Gastroesophageal sphincter (tissue), 4 donors: ENCODE measurements at regions not wholly inside any gene's neighbourhood (a gene's known extent, or its start where the extent isn't known, plus 50 kb on each side); places are given as distances from the start of the nearest gene placed in this dataset.

Experiments used
- ATAC-seq: fragments of 150-250 bp; one replicate; pipeline ENCODE4 v1.9.1; 2016; ENCODE audit warnings: mild to moderate bottlenecking, moderate library complexity
- H3K27ac ChIP-seq, 4 donors: fragments of 200-600 bp; sonication (generic) in 3 of 4; 1 replicate in 3 of 4; 2 replicates in 1 of 4; pipeline ENCODE4 v1.5.1; 2016 to 2019
- H3K27me3 ChIP-seq: fragments of 200-600 bp; sonication (generic); one replicate; pipeline ENCODE4 v1.5.1; 2019
- H3K36me3 ChIP-seq, 2 donors: fragments of 200-600 bp; sonication (generic); one replicate each; pipeline ENCODE4 v1.5.1; 2019; ENCODE audit warnings: control low read depth in 1 of 2
- H3K4me1 ChIP-seq, 3 donors: fragments of 200-600 bp; sonication (generic); 1 replicate in 2 of 3; 2 replicates in 1 of 3; pipeline ENCODE4 v1.5.1; 2016 to 2019; ENCODE audit warnings: control low read depth in 2 of 3
- H3K4me3 ChIP-seq, 2 donors: fragments of 200-600 bp; sonication (generic); one replicate each; pipeline ENCODE4 v1.5.1; 2019; ENCODE audit warnings: mild to moderate bottlenecking in 1 of 2, moderate library complexity in 1 of 2
- H3K9me3 ChIP-seq, 3 donors: fragments of 200-600 bp; sonication (generic); one replicate each; pipeline ENCODE4 v1.5.1; 2017 to 2019; ENCODE audit warnings: control low read depth in 2 of 3
- EP300 ChIP-seq: sonication (generic); formaldehyde crosslinking; IDR thresholded peaks from one replicate; pipeline ENCODE4 v1.6.1; 2017; ENCODE audit warnings: antibody characterized with exemption, mild to moderate bottlenecking
- POLR2A ChIP-seq, 2 donors: fragments of 450-650 bp; IDR thresholded peaks; one replicate each; pipeline ENCODE4 v1.6.1; 2017; ENCODE audit warnings: antibody characterized with exemption in 2 of 2, mild to moderate bottlenecking in 2 of 2, moderate library complexity in 1 of 2
- POLR2AphosphoS5 ChIP-seq: sonication (generic); formaldehyde crosslinking; IDR thresholded peaks from one replicate; pipeline ENCODE4 v1.6.1; 2017; ENCODE audit warnings: antibody characterized with exemption
- WGBS, 2 donors: methylation state at CpG; one replicate each; pipeline ENCODE4 v1.1.5; 2018; ENCODE audit warnings: low coverage in 1 of 2; 5-methylcytosine and 5-hydroxymethylcytosine counted together
- TF ChIP-seq, protein P1 (sequence below), 4 experiments: fragments of 200-600 bp in 2 of 4; fragments of 450-650 bp in 2 of 4; sonication (generic) in 1 of 4; IDR thresholded peaks; one replicate each; pipeline ENCODE4 v1.5.1; 2017 to 2019; ENCODE audit warnings: antibody characterized with exemption in 4 of 4, mild to moderate bottlenecking in 2 of 4, moderate library complexity in 2 of 4

- 51 to 83% methylated on average over 2 to 3 of the region's 3 CpGs for WGBS, 2 donors
- Histone ChIP-seq H3K9me3 (no peaks in the 10 kb centered on the region), H3K27ac (no peak overlapping the region), H3K4me1 (peaks cover 0 to 9% (median 0%) of the 10 kb centered on the region in 3 donors), H3K4me3 (no peak overlapping the region), H3K27me3 (no peaks in the 10 kb centered on the region), H3K36me3 (no peaks in the 10 kb centered on the region)
- no peak for ATAC-seq
- TF ChIP-seq POLR2AphosphoS5 = no peak
- no peak for TF ChIP-seq POLR2A (IDR thresholded peaks at IDR 0.05)
- TF ChIP-seq, protein P1, sequence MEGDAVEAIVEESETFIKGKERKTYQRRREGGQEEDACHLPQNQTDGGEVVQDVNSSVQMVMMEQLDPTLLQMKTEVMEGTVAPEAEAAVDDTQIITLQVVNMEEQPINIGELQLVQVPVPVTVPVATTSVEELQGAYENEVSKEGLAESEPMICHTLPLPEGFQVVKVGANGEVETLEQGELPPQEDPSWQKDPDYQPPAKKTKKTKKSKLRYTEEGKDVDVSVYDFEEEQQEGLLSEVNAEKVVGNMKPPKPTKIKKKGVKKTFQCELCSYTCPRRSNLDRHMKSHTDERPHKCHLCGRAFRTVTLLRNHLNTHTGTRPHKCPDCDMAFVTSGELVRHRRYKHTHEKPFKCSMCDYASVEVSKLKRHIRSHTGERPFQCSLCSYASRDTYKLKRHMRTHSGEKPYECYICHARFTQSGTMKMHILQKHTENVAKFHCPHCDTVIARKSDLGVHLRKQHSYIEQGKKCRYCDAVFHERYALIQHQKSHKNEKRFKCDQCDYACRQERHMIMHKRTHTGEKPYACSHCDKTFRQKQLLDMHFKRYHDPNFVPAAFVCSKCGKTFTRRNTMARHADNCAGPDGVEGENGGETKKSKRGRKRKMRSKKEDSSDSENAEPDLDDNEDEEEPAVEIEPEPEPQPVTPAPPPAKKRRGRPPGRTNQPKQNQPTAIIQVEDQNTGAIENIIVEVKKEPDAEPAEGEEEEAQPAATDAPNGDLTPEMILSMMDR (IDR thresholded peaks at IDR 0.05) = no peak
- no peak for TF ChIP-seq EP300
These were observed 384.9 kb upstream of the THBS1 start for GRCh38 chr15:39195961-39196486.

DNA sequence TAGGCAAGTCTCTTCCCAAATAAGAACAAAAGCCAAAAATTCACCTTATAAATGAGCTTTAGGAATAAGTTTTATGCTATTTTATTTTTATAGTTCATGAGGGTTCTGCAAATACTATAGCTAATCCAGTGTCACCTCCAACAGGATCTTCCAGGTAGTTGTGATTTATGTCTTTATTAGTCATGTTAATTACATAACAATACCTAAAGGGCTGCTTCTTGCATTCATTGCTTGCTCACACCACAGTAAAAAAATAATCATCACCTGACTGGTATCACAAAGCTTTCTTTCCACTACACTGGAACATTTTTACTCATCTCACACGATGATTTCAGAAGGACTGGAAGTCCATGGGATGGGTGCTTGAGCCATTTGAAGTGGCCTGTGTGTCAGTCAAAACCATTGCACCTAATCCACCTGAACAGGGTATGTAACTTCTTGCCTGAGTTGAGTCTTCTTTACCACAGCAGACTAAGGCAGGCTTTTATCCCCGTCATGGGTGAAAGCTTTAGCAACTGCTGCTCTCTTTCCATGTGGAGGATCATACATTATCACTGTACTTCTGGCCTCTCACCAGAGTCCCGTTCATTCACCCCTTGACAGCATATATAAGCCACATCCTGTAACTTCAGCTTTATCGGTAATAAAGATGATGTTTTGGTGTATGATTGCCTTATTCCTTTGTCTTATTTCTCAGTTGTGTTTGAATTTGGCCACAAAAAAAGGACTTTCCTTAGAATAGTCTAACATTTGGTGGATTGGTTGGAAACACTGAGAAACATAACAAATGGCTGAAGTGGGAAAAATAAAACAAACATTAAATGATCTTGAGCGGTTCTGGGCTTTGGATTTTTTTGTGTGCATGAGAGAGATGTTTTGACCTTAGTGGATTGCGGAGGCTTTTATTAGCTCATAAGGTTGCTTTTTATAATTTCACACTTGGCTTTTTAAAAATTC lies 382.6 kb upstream of the THBS1 start:
- no peaks in the 10 kb centered on the region for H3K9me3 ChIP-seq
- WGBS, 2 donors = 46 to 54% methylated on average over 5 to 6 of the region's 6 CpGs
- no peak overlapping the region for H3K4me3 ChIP-seq
- H3K27ac ChIP-seq = no peak overlapping the region
- no peaks in the 10 kb centered on the region for H3K36me3 ChIP-seq
- no peaks in the 10 kb centered on the region for H3K27me3 ChIP-seq
- H3K4me1 ChIP-seq = peaks cover 0 to 9% (median 0%) of the 10 kb centered on the region in 3 donors
- TF ChIP-seq POLR2AphosphoS5 = no peak
- no peak for TF ChIP-seq POLR2A (IDR thresholded peaks at IDR 0.05)
- no peak for TF ChIP-seq EP300
- TF ChIP-seq, protein P1 (IDR thresholded peaks at IDR 0.05) = no peak
- ATAC-seq = no peak

GRCh38 chr15:39199076-39199475 lies 381.8 kb upstream of the THBS1 start:
- no peak overlapping the region for H3K27ac ChIP-seq
- TF ChIP-seq, protein P1 (IDR thresholded peaks at IDR 0.05) = no peak
- TF ChIP-seq EP300 = no peak
- TF ChIP-seq POLR2AphosphoS5 = no peak
- no peak for TF ChIP-seq POLR2A (IDR thresholded peaks at IDR 0.05)
- peaks cover 0 to 9% (median 0%) of the 10 kb centered on the region in 3 donors for H3K4me1 ChIP-seq
- H3K9me3 ChIP-seq = no peaks in the 10 kb centered on the region
- H3K36me3 ChIP-seq = no peaks in the 10 kb centered on the region
- WGBS, 2 donors = 33% methylated on average over 1 of the region's 2 CpGs; no CpG with 5 or more reads in 1 of the 2 donors
- no peak overlapping the region for H3K4me3 ChIP-seq
- no peak for ATAC-seq
- no peaks in the 10 kb centered on the region for H3K27me3 ChIP-seq

- H3K4me1 ChIP-seq = peaks cover 0 to 9% (median 0%) of the 10 kb centered on the region in 3 donors
- ATAC-seq = no peak
- TF ChIP-seq POLR2AphosphoS5 (no peak), POLR2A (IDR thresholded peaks at IDR 0.05) (no peak), EP300 (no peak)
- TF ChIP-seq, protein P1 (IDR thresholded peaks at IDR 0.05) = no peak
- H3K27ac ChIP-seq = no peak overlapping the region
- H3K27me3 ChIP-seq = no peaks in the 10 kb centered on the region
- no peak overlapping the region for H3K4me3 ChIP-seq
- no peaks in the 10 kb centered on the region for H3K36me3 ChIP-seq
- H3K9me3 ChIP-seq = no peaks in the 10 kb centered on the region
These were observed 380.3 kb upstream of the THBS1 start for GRCh38 chr15:39200586-39200985.
